Epithelial cell of prostate (primary cell): ENCODE measurements at regions not wholly inside any gene's neighbourhood (a gene's known extent, or its start where the extent isn't known, plus 50 kb on each side); places are given as distances from the start of the nearest gene placed in this dataset.
"Not testable (repeated sequence)": the region's sequence is repeated elsewhere in the genome, so short reads cannot be mapped to it uniquely, and the experiment has no call there.

Source experiments
- DNase-seq: peaks from one replicate; pipeline ENCODE4 v3.0.0-alpha.2; 2011; ENCODE audit warnings: low read depth, low spot score
- H3K27ac ChIP-seq: fragments of 450-650 bp; 2 replicates; pipeline ENCODE4 v1.5.1; 2017; ENCODE audit warnings: mild to moderate bottlenecking

DNA sequence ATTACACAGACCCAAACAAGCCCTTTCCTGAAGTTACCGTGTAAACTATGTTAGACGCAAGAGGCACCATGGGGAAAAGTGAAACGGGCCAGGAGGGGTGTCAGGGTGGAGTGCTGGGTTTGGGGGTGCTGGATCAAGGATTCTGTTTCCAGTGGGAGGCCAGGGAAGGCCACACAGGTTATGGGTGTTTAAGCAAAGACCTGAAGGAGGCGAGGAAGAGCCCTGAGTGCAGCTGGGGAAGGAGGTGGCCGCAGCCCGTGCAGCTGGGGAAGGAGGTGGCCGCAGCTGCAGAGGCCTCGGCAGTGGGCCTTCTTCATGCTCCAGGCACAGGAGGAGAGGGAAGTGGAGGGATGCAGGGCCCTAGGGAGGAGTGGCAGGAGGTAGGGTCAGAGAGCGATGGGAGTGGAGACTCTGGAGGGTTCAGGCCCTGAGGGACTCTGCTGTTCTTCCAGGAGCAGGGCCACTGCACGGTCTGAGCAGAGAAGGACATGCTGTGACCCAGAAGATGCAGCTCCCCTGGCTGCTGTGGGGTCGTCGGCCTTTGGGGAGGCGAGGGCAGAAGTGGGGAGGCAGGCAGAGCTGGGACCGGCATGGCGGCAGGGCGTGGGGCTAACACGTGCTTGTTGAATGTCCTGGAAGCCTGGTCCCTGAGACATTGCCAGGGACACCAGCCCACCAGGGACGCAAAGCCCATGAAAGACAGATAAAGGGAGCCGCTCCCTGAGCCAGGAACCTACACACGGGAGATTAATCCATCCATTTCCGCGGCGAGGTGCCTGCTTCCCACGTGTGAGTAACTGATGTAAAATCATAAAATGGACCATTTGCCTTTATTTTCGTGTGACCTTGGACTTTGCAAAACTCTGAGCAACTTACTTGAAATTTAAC lies 1049.1 kb downstream of the BRD1 start:
- DNase-seq: no peak
- no peak overlapping the region for H3K27ac ChIP-seq

DNA sequence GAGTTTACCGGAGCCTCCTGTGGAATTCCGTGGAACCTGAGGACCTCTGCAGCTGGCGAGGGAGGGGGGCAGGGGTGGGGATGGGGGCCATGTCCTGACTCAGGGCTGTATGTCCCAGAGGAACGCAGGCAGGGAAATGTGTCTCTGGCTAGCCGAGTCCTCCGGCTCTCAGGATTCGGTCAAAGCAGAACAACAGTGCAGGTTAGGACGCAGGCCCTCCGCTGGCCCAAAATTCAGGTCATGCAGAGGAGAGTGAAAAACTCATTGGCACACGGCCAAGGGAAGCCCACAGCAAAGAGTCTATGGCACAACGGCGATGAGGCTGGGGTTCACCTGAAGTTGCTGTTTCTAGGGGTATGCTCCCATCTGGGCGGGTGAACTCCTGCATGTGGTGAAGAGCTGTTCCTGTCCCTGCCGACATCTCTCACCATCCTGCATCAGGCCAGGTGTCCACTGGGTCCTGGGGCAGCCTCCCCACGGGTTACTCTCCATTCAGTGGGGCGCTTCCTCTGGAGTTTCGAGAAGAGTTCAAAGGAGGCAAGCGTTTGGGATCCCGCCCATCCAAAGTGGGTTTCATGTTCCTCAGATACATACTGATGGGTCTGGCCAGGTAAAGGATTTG lies 1055.3 kb downstream of the BRD1 start:
- H3K27ac ChIP-seq: no peak overlapping the region
- DNase-seq: no peak

DNA sequence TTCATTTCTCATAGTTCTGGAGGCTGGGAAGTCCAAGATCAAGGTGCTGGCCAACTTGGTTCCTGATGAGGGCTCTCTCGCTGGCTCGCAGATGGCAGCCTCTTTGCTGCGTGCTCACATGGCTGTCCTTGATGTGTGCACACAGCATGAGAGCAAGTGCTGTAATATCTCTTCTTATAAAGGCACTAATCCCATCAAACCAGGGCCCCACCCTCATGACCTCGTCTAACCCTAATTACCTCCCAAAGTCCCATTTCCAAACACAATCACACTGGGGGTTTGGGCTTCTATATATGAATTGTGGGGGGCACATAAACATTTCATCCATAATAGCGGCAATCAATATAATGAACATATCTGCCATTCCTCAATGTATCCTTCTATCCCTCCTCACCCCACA lies 1062.1 kb downstream of the BRD1 start:
- no peak for DNase-seq
- H3K27ac ChIP-seq: no peak overlapping the region

DNA sequence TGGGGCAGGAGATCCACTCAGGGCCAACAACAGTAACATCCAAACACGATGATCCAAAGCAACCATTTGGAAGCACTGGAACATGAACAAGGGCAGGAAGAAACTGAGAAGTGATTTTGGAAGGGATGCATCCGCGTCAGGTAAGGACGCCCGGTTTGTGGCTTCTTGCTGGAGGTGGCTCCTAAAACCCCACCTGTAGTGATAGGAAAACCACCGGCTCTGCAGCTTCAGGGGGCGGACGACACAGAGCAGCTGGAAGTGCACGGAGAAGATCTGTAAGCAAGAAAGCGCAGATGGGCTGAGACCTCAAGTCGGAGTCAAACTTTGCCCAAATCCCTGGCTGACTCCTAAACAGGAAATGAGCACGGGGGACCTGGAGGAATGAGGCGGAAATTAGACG lies 1066.1 kb downstream of the BRD1 start:
- H3K27ac ChIP-seq: no peak overlapping the region
- DNase-seq: no peak

DNA sequence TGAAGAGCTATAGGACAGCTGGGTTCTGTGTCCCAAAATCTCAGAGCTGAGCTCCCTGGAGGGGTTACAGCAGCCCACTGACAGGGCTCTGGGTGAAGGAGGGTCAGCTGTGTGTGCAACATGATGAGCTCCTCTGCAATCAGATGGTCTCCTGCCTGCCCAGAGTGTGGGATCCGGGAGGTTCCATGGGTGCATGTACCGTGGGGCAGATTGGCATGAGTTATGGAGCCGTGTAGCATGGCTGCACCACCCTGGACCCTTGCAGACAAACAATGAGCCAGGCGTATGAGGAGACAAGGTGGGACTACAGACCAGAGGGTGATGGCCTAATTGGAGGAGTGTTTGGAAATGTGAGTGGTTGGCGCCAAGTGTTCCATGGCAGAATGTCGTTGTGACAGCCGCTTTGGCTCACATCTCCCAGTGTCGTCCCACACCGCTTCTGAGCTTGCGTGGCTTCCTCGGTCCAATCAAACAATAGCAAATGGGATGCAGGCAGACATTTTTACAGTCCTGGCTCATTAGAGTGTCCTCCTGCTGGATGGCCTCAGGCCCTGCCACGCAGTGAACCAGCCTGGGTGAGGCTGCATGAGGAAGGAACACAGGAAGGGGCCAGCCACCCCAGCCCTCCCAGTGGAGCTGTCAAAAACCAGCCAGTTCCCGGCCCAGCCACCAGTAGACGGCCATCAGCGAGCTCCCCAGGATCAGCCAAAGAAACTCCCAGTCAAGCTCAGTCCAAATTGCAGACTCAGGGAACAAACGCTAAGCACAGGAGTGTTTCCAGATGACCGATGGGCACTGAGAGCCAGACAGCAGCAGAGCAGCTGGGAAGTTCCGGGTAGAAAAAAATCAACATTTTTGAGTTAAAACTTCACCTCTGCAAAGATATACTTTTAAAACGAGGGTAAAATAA lies 1066.9 kb downstream of the BRD1 start:
- no peak for DNase-seq
- H3K27ac ChIP-seq: no peak overlapping the region

DNA sequence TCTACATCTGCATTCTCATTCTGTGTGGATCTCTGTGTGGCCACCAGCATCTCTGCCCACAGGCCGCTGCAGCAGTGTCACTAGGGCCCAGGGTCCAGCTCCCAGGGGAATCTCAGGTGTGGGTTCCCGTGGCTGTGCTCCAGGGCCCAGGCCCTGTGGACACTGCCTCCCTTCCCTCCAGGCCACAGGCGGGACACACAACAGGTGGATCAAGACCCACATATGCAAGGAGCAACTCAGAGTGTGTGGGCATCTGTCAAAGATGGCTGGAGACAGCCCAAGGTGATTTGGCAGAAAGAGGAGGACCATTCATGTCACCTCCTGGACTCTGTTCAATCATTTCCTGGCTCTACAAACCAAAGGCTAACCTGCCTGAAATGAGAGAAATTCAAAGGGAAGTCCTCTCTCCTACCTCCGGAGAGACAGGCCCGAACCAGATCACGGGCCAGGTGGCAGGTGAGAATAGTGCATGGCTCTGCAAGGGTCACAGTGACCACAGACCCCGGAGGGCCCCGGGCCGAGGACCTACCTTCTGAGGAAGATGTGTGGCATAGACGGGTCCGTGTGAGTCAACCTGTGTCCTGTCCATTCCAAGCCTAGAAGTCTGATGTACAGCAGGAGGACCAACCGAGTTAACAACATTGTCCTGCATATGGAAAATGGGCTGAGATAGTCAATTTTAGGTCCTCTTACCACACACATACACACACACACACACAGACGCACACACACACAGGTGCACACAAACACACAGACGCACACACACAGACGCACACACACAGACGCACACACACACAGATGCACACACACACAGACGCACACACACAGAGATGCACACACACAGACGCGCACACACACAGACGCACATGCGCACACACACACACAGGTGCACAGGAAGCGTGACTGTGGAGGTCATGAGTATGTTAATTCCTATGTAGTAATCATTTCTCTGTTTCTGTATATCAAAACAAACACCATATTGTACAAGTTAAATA lies 1068.5 kb downstream of the BRD1 start:
- H3K27ac ChIP-seq: no peak overlapping the region
- no peak for DNase-seq

DNA sequence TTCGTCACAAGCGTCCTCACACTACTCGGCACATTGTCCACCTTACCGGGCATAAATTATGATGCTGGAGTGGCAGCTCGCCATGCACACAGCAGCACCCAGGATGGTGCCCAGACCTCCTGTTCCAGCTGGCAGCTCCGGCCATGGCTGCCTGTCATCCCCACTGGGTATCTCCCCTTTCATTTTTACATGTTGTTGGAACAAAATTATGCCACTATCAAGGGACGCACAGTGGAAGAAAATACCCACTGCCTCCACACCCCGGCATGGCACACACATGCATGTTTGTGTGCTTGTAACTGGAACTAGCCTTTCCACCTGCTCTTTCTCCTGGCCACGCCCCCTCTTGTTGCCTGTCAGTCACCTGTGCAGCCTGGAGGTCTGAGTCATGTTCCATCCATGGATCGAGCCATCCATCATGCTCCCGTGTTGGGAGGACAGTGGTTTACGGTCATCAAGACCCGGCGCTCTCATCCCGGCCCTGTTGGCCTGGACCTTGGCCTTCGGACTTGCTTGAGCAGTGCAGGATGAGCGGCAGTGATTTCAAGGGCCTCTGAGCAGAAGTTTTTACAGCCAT lies 1069.6 kb downstream of the BRD1 start:
- DNase-seq: no peak
- no peak overlapping the region for H3K27ac ChIP-seq

DNA sequence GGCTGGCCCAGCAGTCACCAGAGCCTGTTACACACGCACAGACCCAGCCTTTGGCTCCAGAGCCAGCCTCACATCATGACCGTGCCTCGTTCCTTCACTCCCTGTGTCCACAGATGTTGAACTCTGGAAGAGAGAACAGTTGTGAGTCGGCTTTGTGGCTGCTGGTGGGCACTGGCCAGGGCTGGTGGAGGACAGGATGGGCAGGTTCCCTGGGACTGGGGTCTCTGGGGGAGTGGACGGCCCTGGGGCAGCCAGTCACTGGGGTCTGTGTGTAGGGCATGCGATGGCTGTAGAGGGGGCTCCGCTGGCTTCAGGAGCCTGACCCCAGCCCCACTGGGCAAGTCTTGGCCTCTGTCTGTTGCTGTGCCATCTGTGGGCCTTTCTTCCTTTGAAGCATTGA lies 1070.1 kb downstream of the BRD1 start:
- no peak overlapping the region for H3K27ac ChIP-seq
- no peak for DNase-seq

DNA sequence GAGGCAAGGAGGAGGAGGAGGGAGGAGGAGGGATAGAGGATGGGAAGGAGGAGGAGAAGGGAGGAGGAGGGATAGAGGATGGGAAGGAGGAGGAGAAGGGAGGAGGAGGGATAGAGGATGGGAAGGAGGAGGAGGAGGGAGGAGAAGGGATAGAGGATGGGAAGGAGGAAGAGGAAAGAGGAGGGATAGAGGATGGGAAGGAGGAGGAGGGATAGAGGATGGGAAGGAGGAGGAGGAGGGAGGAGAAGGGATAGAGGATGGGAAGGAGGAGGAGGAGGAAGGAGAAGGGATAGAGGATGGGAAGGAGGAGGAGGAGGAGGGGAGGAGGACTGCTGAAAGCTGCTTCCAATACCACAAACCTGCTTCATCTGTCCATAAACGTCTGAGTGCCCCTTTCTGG lies 1070.5 kb downstream of the BRD1 start:
- DNase-seq, H3K27ac ChIP-seq: not testable (repeated sequence)

DNA sequence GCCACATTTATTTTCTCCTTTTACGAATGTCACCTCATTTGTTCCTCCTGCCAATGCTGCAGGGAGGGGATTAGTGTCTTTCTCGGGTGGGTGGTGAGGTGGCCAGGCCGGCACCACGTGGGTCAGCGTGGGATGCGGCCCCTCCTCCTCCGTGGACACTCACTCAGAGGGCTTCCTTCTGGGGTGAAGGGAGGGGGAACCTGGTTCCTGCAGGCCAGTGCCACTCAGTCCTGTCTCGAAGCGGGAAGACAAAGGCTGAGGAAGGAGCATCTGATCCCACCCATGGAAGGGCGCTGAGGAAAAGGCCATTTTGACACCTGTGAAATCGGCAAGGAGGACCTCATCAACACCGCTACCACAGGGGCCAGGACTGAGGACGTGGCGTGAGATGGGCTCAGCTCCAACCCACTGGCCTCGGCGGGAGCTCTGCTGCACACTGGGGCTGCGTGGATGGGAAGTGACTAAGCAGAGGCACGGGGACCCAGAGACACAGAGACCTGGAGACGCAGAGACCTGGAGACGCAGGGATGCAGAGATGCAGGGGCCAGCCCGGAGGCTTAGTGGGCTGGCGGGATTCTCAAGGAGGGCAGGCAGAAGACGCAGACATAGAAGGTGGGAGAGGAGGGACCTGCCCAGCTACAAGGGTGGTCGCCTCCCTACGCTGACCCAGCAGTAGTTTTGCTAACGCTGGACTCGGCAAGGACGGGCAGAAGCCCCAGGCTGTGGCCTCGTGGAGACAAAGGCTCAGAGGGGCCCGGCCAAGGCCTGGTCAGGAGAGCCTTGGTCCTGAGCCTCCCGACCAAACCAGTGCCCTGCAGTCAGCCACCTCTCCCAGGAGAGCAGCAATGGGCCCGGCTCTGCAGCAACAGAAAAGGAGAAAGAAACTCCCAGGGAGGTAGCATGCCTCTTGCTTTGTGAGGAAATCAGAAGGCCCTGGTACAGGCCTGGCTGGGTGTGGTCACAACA lies 1071.2 kb downstream of the BRD1 start:
- H3K27ac ChIP-seq: no peak overlapping the region
- no peak for DNase-seq

DNA sequence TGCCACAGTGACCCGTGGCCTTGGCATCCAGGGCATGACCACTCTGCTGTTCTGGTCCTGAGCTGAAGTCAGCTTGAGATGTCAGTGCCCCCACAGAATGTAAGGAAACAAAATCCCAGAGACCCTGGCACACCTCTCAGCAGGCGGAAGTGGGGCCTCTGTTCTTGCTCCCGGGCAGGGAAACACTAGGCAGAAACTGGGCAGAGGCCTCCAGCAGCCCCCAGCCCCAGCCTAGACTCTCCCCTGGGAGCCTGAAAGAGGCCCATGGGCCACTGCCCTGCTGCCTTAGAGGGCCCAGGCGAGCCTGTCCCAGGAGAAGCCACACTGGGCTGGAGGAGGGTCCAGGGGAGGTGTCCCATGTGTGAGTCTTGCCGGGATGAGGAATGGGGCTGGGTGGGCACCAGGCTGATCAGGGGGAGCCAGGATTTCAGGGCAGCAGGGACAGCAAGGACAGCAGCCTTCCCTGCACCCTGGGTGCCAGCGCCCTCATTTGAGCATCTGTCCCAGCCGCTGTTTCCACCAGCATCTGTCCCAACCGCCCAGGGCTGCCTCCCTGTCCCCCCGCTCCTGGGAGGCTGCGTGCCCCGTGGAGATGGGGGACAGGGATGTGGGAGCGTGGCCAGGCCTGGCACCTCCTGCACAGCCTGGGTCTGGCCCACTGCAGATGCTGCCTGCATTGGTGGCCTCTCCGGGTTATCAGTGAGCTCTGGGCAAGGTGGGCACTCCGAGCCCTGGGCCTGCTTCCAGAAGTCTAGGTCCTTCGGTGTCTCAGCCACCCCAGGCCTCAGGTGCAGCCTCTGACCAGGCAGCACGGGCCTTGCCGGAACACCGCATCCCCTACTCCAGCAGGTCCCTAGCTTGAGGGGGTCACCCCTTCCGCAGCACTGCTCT lies 1072.4 kb downstream of the BRD1 start:
- DNase-seq: no peak
- no peak overlapping the region for H3K27ac ChIP-seq

DNA sequence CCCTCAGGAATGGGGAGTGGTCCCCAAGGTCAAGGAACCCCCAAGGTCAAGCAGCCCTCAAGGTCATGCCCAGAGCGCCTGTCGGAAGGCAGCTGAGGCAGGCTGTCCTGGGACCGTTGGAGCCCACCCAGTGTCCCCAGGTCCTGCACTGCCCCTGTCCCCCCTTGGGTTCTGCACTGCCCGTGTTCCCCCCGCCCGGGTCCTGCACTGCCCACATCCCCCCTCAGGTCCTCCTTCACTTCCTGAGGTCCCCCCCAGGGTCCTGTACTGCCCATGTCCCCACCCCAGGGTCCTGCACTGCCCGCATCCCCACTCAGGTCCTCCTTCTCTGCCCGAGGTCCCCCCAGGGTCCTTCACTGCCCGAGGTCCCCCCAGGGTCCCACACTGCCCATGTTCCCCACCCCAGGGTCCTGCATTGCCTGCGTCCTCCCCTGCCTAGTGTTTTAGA lies 1073.0 kb downstream of the BRD1 start:
- no peak overlapping the region for H3K27ac ChIP-seq
- DNase-seq: no peak

DNA sequence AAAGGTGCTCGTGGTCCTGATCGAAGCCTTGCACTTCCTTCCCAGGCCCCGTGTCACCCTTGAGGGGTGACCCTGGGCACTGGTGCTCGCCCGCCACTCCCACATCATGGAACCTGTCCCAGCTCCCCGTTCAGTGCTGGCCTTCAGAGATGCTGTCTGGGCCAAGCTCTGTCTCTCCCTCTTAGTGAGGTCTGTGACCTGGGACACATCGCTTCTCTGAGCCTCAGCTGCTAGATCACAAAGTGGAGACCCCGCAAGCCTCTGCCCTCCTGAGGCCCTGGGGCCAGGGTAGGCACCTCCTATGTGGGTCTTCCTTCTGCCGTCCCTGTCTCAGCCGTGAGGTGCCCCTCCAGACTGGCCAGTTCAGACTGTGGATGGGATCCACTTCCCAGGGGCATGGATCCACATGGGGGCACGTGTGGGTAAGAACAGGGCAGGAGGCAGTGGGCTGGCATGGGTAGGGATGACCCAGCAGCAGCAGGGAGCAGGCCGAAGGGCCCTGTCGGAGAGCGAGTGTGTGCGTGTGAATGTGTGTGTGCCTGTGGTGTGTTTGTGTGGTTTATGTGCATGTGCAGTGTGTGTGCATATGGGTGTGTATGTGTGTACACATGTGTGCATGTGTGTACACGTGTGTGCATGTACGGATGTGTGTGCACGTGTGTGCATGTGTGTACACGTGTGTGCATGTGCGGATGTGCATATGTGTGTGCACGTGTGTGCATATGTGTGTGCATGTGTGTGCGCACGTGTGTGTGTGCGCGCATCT lies 1073.7 kb downstream of the BRD1 start:
- H3K27ac ChIP-seq: no peak overlapping the region
- DNase-seq: no peak

DNA sequence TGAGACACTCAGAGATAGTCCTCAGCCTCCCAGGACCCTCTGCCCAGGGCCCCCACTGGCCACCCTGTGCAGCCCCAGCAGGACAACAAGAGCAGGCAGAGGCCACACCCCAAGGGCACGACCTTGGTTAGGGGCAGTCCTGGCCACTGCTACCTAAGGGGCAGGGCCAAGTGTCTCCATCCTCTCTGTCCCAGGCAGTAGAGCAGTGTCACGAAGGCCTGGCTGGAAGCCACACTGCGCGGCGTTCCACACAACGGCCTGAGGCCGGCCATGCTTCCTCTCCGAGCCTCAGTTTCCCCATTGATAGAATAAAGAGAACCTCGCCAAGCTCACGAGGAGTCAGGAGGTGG lies 1074.3 kb downstream of the BRD1 start:
- no peak for DNase-seq
- no peak overlapping the region for H3K27ac ChIP-seq

DNA sequence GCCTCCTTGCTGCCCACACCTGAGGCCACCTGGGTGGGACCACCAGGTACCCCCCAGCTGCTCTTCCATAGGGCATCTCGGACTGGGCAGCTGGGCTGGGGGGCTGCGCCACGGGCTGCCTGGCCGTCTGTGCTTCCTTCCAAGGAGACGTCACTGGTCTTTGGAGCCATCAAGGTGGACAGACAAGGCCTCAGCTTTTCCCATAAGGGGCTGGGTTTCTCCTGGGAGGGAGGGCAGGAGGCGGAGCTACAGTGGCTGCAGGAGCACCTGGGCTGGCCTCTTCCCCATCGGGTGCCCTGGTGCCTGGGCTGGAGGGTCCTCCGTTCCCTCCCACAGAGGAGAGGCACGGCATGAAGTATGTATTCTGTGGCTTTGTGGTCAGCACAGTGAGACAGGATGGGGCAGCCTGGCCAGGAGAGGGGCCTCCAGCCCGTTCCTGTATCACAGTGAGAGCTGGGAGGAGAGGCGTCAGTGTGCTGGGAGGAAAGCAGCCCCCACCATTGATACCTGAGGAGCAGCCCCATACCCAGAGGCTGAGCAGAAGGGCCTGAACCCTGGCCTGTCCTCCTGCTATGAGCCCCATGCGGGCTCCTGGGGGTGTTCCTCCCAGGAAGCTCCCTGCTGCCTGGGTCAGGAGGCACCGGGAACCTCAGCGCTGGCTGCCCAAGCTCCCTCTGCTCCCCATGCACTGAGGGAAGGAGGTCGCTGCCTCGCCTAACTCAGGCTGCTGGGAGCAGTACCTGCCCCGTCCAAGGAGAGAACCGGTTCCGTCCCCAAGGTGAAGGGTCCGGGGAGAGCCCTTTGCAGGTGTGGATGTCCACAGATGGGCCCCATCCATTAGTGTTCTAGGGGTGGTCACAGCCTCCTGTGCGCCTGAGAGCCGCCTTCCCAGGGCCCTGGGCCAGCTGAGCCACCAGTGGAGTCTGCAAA lies 1075.0 kb downstream of the BRD1 start:
- no peak for DNase-seq
- H3K27ac ChIP-seq: no peak overlapping the region
